ENCODE measurements at regions not wholly inside any gene's neighbourhood (a gene's known extent, or its start where the extent isn't known, plus 50 kb on each side); places are given as distances from the start of the nearest gene placed in this dataset.

DNA sequence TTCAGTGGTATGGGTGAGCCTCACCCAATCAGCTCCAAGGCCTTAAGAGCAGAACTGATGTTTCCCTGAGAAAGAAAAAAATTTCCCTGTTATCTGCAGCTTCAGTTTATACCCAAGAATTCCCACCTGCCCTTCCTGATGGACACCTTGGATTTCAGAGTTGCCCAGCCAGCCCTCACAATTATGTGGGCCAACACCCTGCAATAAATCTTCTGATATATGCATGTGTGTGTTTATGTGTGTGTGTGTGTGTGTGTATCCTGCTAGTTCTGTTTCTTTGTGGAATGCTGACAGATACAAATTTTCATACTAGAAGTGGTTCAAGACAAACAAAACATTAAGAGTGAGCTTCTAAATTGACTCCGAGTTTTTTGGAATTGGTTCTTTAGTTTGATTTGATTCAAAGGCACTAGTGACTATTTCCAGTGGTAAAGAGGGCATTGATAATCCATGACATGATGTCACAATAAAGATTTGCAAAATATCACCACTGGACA lies 246.6 kb upstream of the BTBD3 start:
- WGBS, 10 experiments = 0 to 90% (median 28%) methylated on average over 1 of the region's 1 CpG; no CpG with 5 or more reads in 4 of the 10 experiments
- Histone ChIP-seq H3K4me3 (no peak overlapping the region), H3K27ac (no peak overlapping the region), H3K4me1 (replicated peaks in 1 of 2) (no peaks in the 10 kb centered on the region)
- in situ Hi-C loops (cut with MboI; ENCODE audit: low pct_unique_long_range_greater_than_20kb in 2 of 9, low sequenced_read_pairs in 9 of 9, unreplicated experiment in 9 of 9) = no loop called here
- ATAC-seq (replicated peaks in 6 of 8) = no peak

DNA sequence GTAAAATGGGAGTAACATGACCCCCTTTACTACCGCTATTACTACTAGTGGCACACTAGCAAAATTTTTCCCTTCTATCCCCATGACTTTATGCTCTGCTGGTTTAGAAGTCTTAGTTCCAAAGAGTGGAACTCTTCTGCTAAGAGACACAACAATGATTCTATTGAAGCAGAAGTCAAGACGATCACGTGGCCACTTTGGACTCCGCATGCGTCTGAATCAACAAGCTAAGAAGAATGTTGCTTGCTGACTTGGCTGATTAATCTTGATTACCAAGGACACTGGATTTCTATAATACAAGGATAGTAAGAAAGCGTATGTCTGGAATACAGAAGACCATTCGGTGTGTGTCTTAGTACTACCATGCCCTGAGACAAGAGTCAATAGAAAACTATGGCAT lies 244.7 kb upstream of the BTBD3 start:
- no peak overlapping the region for H3K4me3 ChIP-seq
- ATAC-seq (replicated peaks in 6 of 8) = peak in 1 of 8 experiments; percentile 43
- no peak overlapping the region for H3K27ac ChIP-seq
- in situ Hi-C loops (cut with MboI; ENCODE audit: low pct_unique_long_range_greater_than_20kb in 2 of 9, low sequenced_read_pairs in 9 of 9, unreplicated experiment in 9 of 9) = no loop called here
- WGBS, 10 experiments = 53 to 100% (median 82%) methylated on average over 1 to 7 of the region's 7 CpGs; no CpG with 5 or more reads in 3 of the 10 experiments
- peaks cover 3 to 4% of the 10 kb centered on the region in 2 donors for H3K4me1 ChIP-seq (replicated peaks in 1 of 2)

- in situ Hi-C loops (cut with MboI; ENCODE audit: low pct_unique_long_range_greater_than_20kb in 2 of 9, low sequenced_read_pairs in 9 of 9, unreplicated experiment in 9 of 9) = no loop called here
- H3K27ac ChIP-seq = no peak overlapping the region
- peak in 3 of 8 experiments; percentile 26 to 76 (median 67) for ATAC-seq (replicated peaks in 6 of 8)
- 0 to 79% (median 34%) methylated on average over 1 to 12 of the region's 13 CpGs for WGBS, 10 experiments
- H3K4me1 ChIP-seq (replicated peaks in 1 of 2) = peaks cover 3 to 4% of the 10 kb centered on the region in 2 donors
- no peak overlapping the region for H3K4me3 ChIP-seq
These were observed 241.6 kb upstream of the BTBD3 start for GRCh38 chr20:11675920-11676629.

GRCh38 chr20:11676630-11677287 lies 240.9 kb upstream of the BTBD3 start:
- no peak overlapping the region for H3K27ac ChIP-seq
- 0 to 100% (median 60%) methylated on average over 1 to 2 of the region's 2 CpGs; no CpG with 5 or more reads in 3 of the 10 experiments for WGBS, 10 experiments

DNA sequence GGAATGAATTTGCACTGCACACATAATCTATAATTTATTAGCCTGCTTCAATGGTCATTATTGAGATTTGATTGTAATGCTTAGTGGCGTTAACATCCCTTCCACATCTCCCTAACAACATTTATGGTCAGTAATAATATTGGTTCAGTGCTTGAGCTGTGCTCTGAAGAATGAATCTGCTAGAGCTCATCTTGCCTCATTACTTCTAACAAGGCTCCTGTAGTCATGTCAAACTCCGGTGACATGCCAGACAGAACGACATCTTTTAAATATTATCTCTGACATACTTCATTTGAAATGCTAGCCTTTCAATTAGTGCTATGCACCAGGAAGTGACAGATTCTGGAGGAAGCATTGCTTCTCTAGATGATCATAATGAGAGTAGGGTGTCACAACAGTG lies 240.3 kb upstream of the BTBD3 start:
- in situ Hi-C loops (cut with MboI; ENCODE audit: low pct_unique_long_range_greater_than_20kb in 2 of 9, low sequenced_read_pairs in 9 of 9, unreplicated experiment in 9 of 9) = no loop called here
- peak in 2 of 8 experiments; percentile 29 to 62 for ATAC-seq (replicated peaks in 6 of 8)
- 28 to 100% (median 85%) methylated on average over 1 to 3 of the region's 3 CpGs; no CpG with 5 or more reads in 2 of the 10 experiments for WGBS, 10 experiments
- no peak overlapping the region for H3K4me3 ChIP-seq
- H3K4me1 ChIP-seq (replicated peaks in 1 of 2) = peaks cover 3 to 4% of the 10 kb centered on the region in 2 donors
- H3K27ac ChIP-seq = no peak overlapping the region

More at GRCh38 chr20:11676630-11677287, 240.9 kb upstream of the BTBD3 start:
- in situ Hi-C loops (cut with MboI; ENCODE audit: low pct_unique_long_range_greater_than_20kb in 2 of 9, low sequenced_read_pairs in 9 of 9, unreplicated experiment in 9 of 9) = no loop called here
- Histone ChIP-seq H3K4me3 (no peak overlapping the region), H3K4me1 (replicated peaks in 1 of 2) (peaks cover 3 to 4% of the 10 kb centered on the region in 2 donors)
- peak; percentile 47 to 97 (median 56) for ATAC-seq (replicated peaks in 6 of 8)

DNA sequence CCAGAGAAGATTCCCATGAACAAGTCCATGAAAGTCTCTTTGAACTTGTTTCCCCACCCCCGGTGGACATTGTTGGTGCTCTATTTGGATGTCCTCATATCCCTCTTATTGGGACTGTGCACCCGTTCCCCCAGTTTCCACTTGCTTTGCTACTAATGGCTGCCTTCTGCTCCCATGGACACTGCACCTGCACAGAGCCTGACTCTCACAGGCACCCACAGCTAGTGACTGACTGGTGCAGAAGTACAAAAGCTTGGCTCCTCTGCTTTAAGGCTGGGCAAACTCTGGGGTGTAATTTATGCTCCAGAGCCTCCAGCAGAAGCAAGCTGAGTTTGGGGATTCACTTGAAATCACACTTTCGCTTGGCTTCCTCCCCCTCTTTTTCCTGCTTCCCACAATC lies 239.9 kb upstream of the BTBD3 start:
- WGBS, 10 experiments = 0 to 100% (median 97%) methylated on average over 1 to 3 of the region's 3 CpGs; no CpG with 5 or more reads in 4 of the 10 experiments
- Histone ChIP-seq H3K4me1 (replicated peaks in 1 of 2) (peaks cover 3 to 4% of the 10 kb centered on the region in 2 donors), H3K27ac (no peak overlapping the region), H3K4me3 (no peak overlapping the region)
- ATAC-seq (replicated peaks in 6 of 8) = no peak
- in situ Hi-C loops (cut with MboI; ENCODE audit: low pct_unique_long_range_greater_than_20kb in 2 of 9, low sequenced_read_pairs in 9 of 9, unreplicated experiment in 9 of 9) = no loop called here

- Histone ChIP-seq H3K27ac (no peak overlapping the region), H3K4me3 (no peak overlapping the region), H3K4me1 (replicated peaks in 1 of 2) (peaks cover 11 to 16% of the 10 kb centered on the region in 2 donors)
- 26 to 92% (median 62%) methylated on average over 2 to 3 of the region's 3 CpGs; no CpG with 5 or more reads in 1 of the 10 experiments for WGBS, 10 experiments
- in situ Hi-C loops (cut with MboI; ENCODE audit: low pct_unique_long_range_greater_than_20kb in 2 of 9, low sequenced_read_pairs in 9 of 9, unreplicated experiment in 9 of 9) = no loop called here
- ATAC-seq (replicated peaks in 6 of 8) = no peak
These were observed 235.4 kb upstream of the BTBD3 start for GRCh38 chr20:11682285-11682684.

DNA sequence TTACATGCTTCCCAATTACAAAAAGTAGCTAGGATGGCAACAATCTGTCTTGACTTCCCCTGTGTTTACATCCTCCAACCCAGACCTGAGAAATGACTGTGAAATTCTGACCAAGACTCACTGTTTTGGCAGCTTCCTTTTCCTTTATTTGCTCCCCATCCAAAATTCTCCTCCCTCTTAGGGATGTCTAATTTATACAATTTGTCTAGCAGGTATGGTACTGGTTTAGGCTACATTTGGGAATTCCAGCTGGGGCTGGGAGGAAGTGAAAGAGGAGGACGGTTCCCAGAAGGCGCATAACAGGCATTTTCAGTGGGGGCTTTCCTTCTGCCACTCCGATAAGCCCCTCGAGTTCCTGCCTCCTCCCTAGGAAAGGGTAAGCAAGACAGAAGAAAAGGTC lies 231.5 kb upstream of the BTBD3 start:
- Histone ChIP-seq H3K4me1 (replicated peaks in 1 of 2) (peaks cover 19 to 23% of the 10 kb centered on the region in 2 donors), H3K4me3 (peak overlapping the region in 3 of 5 donors; percentile 33 to 36 (median 36)), H3K27ac (peak overlapping the region in 1 of 2 donors; percentile 95)
- WGBS, 10 experiments = 0 to 90% (median 45%) methylated on average over 1 to 4 of the region's 4 CpGs; no CpG with 5 or more reads in 2 of the 10 experiments
- no peak for ATAC-seq (replicated peaks in 6 of 8)
- in situ Hi-C loops (cut with MboI; ENCODE audit: low pct_unique_long_range_greater_than_20kb in 2 of 9, low sequenced_read_pairs in 9 of 9, unreplicated experiment in 9 of 9) = no loop called here

- ATAC-seq (replicated peaks in 6 of 8) = peak; percentile 26 to 93 (median 90)
- H3K27ac ChIP-seq = peak overlapping the region; percentile 69 to 95
- WGBS, 10 experiments = 0 to 20% (median 10%) methylated on average over 1 to 26 of the region's 42 CpGs; no CpG with 5 or more reads in 2 of the 10 experiments
- peak overlapping the region; percentile 22 to 36 (median 33) for H3K4me3 ChIP-seq
- H3K4me1 ChIP-seq (replicated peaks in 1 of 2) = peaks cover 19 to 23% of the 10 kb centered on the region in 2 donors
- in situ Hi-C loops (cut with MboI; ENCODE audit: low pct_unique_long_range_greater_than_20kb in 2 of 9, low sequenced_read_pairs in 9 of 9, unreplicated experiment in 9 of 9) = no loop called here
These were observed 230.7 kb upstream of the BTBD3 start for GRCh38 chr20:11686820-11687543.

DNA sequence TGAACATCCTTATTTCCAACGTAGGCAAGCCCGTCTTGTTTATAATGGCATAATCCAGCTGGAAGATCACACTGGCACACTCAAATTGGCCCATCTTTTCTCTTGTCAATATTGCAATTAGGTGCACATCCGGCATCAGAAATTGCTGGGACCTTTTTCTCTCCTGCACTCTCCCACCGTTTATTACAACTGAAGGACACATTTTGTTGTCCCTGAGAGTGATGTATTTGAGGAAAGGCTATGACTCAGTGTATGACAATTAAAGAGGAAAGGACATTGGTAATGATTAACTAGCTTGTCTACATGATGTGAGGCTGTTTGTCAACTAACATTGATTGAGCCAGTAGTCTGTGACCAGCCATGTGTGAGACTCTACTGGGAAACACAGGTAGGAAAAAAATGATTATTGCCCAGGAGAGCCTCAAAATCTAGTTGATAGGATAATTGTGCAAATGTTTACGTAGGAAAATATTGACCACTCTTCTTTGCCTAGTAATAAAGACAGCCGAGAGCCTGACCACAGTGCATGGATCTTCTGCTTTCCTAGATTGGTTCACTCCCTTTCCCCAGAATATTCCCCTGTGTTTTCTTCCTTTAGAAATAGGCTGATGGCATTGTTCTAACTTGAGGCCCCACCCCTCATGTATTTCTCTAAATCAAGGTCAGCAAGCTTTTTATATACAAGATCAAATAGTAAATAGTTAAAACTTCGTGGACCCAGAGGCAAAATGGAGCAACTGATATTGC lies 230.0 kb upstream of the BTBD3 start:
- peak overlapping the region; percentile 69 to 95 for H3K27ac ChIP-seq
- 0 to 71% (median 36%) methylated on average over 1 to 7 of the region's 7 CpGs for WGBS, 10 experiments
- H3K4me3 ChIP-seq = peak overlapping the region; percentile 22 to 36 (median 33)
- in situ Hi-C loops (cut with MboI; ENCODE audit: low pct_unique_long_range_greater_than_20kb in 2 of 9, low sequenced_read_pairs in 9 of 9, unreplicated experiment in 9 of 9) = no loop called here
- peaks cover 19 to 27% of the 10 kb centered on the region in 2 donors for H3K4me1 ChIP-seq (replicated peaks in 1 of 2)
- peak in 5 of 8 experiments; percentile 76 to 84 (median 81) for ATAC-seq (replicated peaks in 6 of 8)

GRCh38 chr20:11689262-11689661 lies 228.4 kb upstream of the BTBD3 start:
- in situ Hi-C loops (cut with MboI; ENCODE audit: low pct_unique_long_range_greater_than_20kb in 2 of 9, low sequenced_read_pairs in 9 of 9, unreplicated experiment in 9 of 9) = no loop called here
- no peak overlapping the region for H3K27ac ChIP-seq
- no peak overlapping the region for H3K4me3 ChIP-seq
- peaks cover 19 to 27% of the 10 kb centered on the region in 2 donors for H3K4me1 ChIP-seq (replicated peaks in 1 of 2)
- 18 to 100% (median 86%) methylated on average over 1 to 2 of the region's 2 CpGs; no CpG with 5 or more reads in 1 of the 10 experiments for WGBS, 10 experiments
- no peak for ATAC-seq (replicated peaks in 6 of 8)

GRCh38 chr20:11691766-11692165 lies 225.9 kb upstream of the BTBD3 start:
- Histone ChIP-seq H3K4me3 (no peak overlapping the region), H3K27ac (no peak overlapping the region), H3K4me1 (replicated peaks in 1 of 2) (peaks cover 11 to 16% of the 10 kb centered on the region in 2 donors)
- no peak for ATAC-seq (replicated peaks in 6 of 8)
- in situ Hi-C loops (cut with MboI; ENCODE audit: low pct_unique_long_range_greater_than_20kb in 2 of 9, low sequenced_read_pairs in 9 of 9, unreplicated experiment in 9 of 9) = no loop called here
- 23 to 90% (median 72%) methylated on average over 1 to 3 of the region's 3 CpGs; no CpG with 5 or more reads in 2 of the 10 experiments for WGBS, 10 experiments

Data from motor neuron (in vitro differentiated cells).